ENCODE measurements at regions not wholly inside any gene's neighbourhood (a gene's known extent, or its start where the extent isn't known, plus 50 kb on each side); places are given as distances from the start of the nearest gene placed in this dataset.
"Not testable (repeated sequence)": the region's sequence is repeated elsewhere in the genome, so short reads cannot be mapped to it uniquely, and the experiment has no call there.

DNA sequence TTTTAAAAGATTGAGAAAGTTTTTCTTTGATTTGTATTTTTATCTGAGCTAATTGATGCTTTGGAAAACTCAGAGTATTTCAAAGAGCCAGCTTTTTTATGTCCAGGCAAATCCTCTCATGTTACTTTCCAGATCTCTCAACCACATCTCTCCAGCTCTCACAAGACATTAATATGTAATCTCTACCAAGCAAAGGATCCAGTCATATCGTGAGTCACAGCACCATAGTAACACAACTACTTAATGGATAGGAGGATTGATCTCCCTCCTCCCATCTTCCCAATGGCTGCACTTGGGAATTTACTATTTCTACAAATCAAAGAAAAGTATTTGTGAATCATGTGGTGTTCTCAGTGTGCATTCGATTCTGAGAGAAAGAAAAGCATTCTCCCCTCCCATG, 63.3 kb downstream of the POU4F1 start:
- no peak overlapping the region for H3K27ac Mint-ChIP-seq
- peaks cover 22% of the 10 kb centered on the region for H3K27me3 Mint-ChIP-seq
- H3K4me1 Mint-ChIP-seq: no peaks in the 10 kb centered on the region
- CTCF ChIA-PET: no interaction called here
- H3K4me3 Mint-ChIP-seq: no peak overlapping the region
- POLR2A ChIA-PET: no interaction called here
- no peaks in the 10 kb centered on the region for H3K36me3 Mint-ChIP-seq (ENCODE audit: low read depth)
- intact Hi-C loops (cut with DNase I, micrococcal nuclease): no loop called here
- no peak for DNase-seq
- H3K9me3 Mint-ChIP-seq (ENCODE audit: low read depth): no peaks in the 10 kb centered on the region
- no peak for ATAC-seq

DNA sequence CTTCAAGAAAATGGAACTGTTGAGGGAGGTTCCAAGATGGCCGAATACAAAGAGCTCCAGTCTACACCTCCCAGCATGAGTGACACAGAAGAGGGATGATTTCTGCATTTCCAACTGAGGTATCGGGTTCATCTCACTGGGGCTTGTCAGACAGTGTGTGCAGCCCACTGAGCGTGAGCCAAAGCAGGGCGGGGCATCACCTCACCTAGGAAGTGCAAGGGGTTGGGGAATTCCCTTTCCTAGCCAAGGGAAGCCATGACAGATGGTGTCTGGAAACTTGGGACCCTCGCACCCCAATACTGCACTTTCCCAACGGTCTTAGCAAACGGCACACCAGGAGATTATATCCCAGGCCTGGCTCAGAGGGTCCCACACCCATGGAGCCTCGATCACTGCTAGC, 77.3 kb downstream of the POU4F1 start:
- POLR2A ChIA-PET; CTCF ChIA-PET; H3K27ac Mint-ChIP-seq; H3K9me3 Mint-ChIP-seq (ENCODE audit: low read depth); H3K27me3 Mint-ChIP-seq; ATAC-seq; H3K4me3 Mint-ChIP-seq; intact Hi-C loops (cut with DNase I, micrococcal nuclease); DNase-seq; H3K36me3 Mint-ChIP-seq (ENCODE audit: low read depth); H3K4me1 Mint-ChIP-seq: not testable (repeated sequence)

DNA sequence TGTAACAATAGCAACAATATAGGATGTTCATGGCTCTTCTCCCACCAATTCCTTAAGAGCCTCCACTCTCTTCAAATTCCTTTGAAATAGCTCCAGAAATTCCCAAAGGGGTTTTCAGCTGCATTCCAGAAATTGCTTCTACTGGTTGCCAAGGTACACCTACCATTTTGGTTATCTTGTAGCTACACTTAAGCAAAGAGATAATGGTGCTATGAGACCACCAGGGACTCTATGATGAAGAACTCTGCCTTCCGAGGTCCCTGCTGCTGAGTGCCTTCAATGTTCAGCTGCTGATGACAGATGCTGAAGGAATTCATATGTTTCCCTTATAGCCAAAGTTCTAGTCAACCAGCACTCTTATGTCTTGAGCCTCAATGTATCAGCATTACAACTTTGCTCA, 78.4 kb downstream of the POU4F1 start:
- no peak overlapping the region for H3K4me3 Mint-ChIP-seq
- no peak for ATAC-seq
- intact Hi-C loops (cut with DNase I, micrococcal nuclease): no loop called here
- CTCF ChIA-PET: interaction anchor here (1.2 kb wide), 1 partner anchor 18 kb away, joined by 3 read pairs; no protein-coding TSS in a partner anchor
- H3K27ac Mint-ChIP-seq: no peak overlapping the region
- peaks cover 3% of the 10 kb centered on the region for H3K9me3 Mint-ChIP-seq (ENCODE audit: low read depth)
- no peaks in the 10 kb centered on the region for H3K4me1 Mint-ChIP-seq
- H3K27me3 Mint-ChIP-seq: peaks cover 7% of the 10 kb centered on the region
- no peak for DNase-seq
- POLR2A ChIA-PET: no interaction called here
- H3K36me3 Mint-ChIP-seq (ENCODE audit: low read depth): no peaks in the 10 kb centered on the region

DNA sequence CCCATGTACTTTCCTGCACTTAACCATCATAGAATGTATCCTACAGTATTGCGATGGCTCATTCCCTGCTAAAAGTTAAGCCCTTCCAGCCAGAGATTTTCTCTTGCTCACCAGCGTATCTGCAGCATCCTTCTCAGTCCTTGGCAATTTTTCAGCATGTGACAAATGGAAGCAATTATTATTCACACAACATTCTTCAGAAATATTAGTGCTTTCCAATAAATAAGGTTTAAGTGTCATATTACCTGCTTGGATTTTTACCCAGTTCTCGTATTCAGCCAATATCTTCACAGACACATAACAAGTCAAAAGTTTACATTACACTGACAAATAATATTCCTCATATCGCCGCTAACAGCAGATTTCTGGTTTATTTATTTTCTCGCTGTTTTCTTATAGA, 82.3 kb downstream of the POU4F1 start:
- ChIA-PET CTCF (no interaction called here), POLR2A (no interaction called here)
- no peaks in the 10 kb centered on the region for H3K4me1 Mint-ChIP-seq
- H3K27me3 Mint-ChIP-seq: peaks cover 7% of the 10 kb centered on the region
- intact Hi-C loops (cut with DNase I, micrococcal nuclease): no loop called here
- peaks cover 3% of the 10 kb centered on the region for H3K9me3 Mint-ChIP-seq (ENCODE audit: low read depth)
- H3K27ac Mint-ChIP-seq: no peak overlapping the region
- ATAC-seq: no peak
- DNase-seq: no peak
- H3K36me3 Mint-ChIP-seq (ENCODE audit: low read depth): no peaks in the 10 kb centered on the region
- no peak overlapping the region for H3K4me3 Mint-ChIP-seq

DNA sequence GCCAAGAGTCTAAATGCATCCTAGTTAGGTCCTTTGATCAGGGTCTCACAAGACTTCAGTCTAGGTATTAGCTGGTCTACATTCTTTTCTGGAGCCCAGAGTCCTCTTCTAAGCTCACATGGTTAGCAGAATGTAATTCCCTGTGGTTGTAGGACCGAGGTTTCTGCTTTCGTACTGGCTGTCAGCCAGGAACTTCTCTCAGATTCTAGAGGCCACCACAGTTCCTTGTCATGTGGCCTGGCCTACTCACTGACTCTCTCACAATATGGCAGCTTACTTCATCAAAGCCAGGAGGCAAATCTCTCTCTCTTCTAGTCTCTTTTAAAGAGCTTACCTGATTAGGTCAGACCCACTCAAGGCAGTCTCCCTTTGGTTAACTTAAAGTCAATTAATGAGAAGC, 82.9 kb downstream of the POU4F1 start:
- ATAC-seq (no peak), DNase-seq (no peak)
- H3K27me3 Mint-ChIP-seq: peaks cover 7% of the 10 kb centered on the region
- H3K4me3 Mint-ChIP-seq: no peak overlapping the region
- H3K9me3 Mint-ChIP-seq (ENCODE audit: low read depth): peaks cover 3% of the 10 kb centered on the region
- no peak overlapping the region for H3K27ac Mint-ChIP-seq
- ChIA-PET CTCF (no interaction called here), POLR2A (no interaction called here)
- H3K4me1 Mint-ChIP-seq: no peaks in the 10 kb centered on the region
- no peaks in the 10 kb centered on the region for H3K36me3 Mint-ChIP-seq (ENCODE audit: low read depth)
- intact Hi-C loops (cut with DNase I, micrococcal nuclease): no loop called here

DNA sequence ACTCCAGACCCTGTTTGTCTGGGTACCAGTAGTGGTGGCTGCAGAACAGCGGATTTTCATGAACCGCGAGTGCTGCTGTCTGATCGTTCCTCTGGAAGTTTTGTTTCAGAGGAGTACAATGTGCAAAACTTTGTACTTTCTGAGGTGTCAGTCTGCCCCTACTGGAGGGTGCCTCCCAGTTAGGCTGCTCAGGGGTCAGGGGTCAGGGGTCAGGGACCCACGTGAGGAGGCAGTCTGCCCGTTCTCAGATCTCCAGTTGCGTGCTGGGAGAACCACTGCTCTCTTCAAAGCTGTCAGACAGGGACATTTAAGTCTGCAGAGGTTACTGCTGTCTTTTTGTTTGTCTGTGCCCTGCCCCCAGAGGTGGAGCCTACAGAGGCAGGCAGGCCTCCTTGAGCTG, 84.9 kb downstream of the POU4F1 start:
- H3K9me3 Mint-ChIP-seq (ENCODE audit: low read depth); H3K27me3 Mint-ChIP-seq; POLR2A ChIA-PET; H3K27ac Mint-ChIP-seq; H3K36me3 Mint-ChIP-seq (ENCODE audit: low read depth); H3K4me3 Mint-ChIP-seq; H3K4me1 Mint-ChIP-seq; DNase-seq; intact Hi-C loops (cut with DNase I, micrococcal nuclease); CTCF ChIA-PET; ATAC-seq: not testable (repeated sequence)

DNA sequence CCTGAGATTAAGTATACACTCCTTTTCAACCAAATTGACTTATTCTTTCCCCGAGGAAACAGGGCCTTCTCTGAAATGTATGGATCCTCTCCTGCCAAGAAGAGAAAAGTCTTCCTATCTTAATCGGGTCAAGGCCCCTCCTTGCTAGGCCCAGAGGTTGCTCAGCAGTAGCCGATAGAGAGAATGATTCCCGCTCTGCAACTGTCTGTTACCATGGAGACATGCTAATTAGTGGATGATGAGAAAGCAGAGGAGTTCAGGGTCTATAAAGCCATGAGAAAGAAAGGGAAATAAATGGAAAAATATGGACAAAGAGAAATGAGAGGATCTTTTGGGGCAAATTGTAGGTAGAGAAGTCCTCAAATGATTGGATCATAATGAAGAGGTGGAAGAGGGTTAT, 103.5 kb downstream of the POU4F1 start:
- intact Hi-C loops (cut with DNase I, micrococcal nuclease): no loop called here
- Mint-ChIP-seq H3K4me3 (no peak overlapping the region), H3K9me3 (ENCODE audit: low read depth) (peaks cover 2% of the 10 kb centered on the region), H3K27ac (no peak overlapping the region), H3K36me3 (ENCODE audit: low read depth) (no peaks in the 10 kb centered on the region), H3K27me3 (peaks cover 7% of the 10 kb centered on the region), H3K4me1 (no peaks in the 10 kb centered on the region)
- ATAC-seq: no peak
- POLR2A ChIA-PET: no interaction called here
- CTCF ChIA-PET: no interaction called here
- no peak for DNase-seq

DNA sequence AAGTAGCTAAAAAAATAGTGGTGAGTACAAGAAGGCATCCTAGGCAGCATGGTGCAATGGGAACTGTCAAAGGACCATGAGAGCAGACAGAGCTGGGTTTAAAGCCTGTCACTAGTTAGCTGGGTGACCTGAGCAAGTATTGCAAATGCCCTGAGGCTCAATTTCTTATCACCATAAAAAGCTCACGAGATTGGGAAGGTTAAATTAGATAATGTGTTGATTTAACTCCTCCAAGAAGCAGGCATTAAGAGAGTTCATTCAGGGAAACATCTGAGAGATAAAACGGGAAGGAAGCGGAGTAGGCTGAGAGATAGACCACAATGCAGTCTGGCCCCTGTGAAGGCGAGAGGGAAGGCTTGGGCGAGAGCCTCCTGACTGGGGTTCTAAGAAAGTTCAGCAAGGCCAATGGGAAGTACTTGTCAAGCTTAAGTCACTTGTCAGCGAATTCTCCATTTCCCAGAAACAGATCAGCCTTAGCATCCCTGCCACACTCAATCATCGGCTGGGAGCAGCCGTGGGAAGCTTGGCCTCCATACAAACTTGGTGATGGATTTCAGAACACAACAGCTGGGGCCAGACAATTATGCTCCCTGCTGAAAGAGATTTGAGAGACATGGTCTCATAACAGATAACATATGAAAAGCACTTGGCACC, 105.5 kb downstream of the POU4F1 start:
- no peak for ATAC-seq
- Mint-ChIP-seq H3K27me3 (peaks cover 7% of the 10 kb centered on the region), H3K9me3 (ENCODE audit: low read depth) (peaks cover 2% of the 10 kb centered on the region), H3K4me1 (no peaks in the 10 kb centered on the region), H3K36me3 (ENCODE audit: low read depth) (no peaks in the 10 kb centered on the region), H3K27ac (no peak overlapping the region), H3K4me3 (no peak overlapping the region)
- no peak for DNase-seq
- intact Hi-C loops (cut with DNase I, micrococcal nuclease): no loop called here
- CTCF ChIA-PET: no interaction called here
- POLR2A ChIA-PET: no interaction called here

DNA sequence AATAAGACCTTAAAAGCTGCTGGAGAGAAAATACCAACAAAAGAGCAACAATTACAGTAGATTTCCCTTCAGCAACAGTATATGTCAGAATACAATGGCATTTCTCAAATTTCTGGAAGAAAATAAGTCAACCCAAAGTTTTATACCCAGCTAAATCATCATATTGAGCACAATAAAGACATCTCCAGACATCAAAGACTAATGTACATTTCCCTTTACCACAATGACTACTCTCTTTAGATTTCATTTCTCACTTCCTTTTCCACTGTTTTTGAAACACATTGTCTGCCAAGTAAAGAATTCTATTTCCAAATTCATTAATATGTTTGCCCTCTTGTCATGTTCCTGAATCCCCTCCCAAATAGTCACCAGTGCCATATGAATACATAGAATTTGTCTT, 111.4 kb downstream of the POU4F1 start:
- ATAC-seq (no peak), DNase-seq (no peak)
- POLR2A ChIA-PET: no interaction called here
- Mint-ChIP-seq H3K36me3 (ENCODE audit: low read depth) (no peaks in the 10 kb centered on the region), H3K27me3 (peaks cover 5% of the 10 kb centered on the region), H3K4me3 (no peak overlapping the region), H3K27ac (no peak overlapping the region), H3K4me1 (no peaks in the 10 kb centered on the region), H3K9me3 (ENCODE audit: low read depth) (peaks cover 9% of the 10 kb centered on the region)
- CTCF ChIA-PET: no interaction called here
- intact Hi-C loops (cut with DNase I, micrococcal nuclease): no loop called here

DNA sequence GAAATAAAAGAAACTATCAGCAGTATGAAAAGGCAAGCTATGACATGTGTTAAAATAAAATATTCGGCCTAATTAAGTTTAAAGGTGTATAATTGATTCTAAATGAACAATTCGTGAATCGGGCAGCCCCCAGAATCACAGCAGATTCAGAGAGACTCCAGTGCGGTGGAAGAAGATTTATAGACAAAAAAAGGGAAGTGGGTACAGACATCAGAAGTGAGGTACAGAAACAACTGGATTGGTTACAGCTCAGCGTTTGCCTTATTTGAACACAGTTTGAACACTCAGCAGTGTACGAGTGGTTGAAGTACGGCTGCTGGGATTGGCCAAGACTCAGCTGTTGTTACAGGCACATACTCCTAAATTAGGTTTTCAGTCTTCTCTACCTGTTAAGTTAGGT, 113.1 kb downstream of the POU4F1 start:
- H3K36me3 Mint-ChIP-seq (ENCODE audit: low read depth); ATAC-seq; CTCF ChIA-PET; H3K4me1 Mint-ChIP-seq; H3K27me3 Mint-ChIP-seq; POLR2A ChIA-PET; H3K4me3 Mint-ChIP-seq; intact Hi-C loops (cut with DNase I, micrococcal nuclease); H3K9me3 Mint-ChIP-seq (ENCODE audit: low read depth); DNase-seq; H3K27ac Mint-ChIP-seq: not testable (repeated sequence)

DNA sequence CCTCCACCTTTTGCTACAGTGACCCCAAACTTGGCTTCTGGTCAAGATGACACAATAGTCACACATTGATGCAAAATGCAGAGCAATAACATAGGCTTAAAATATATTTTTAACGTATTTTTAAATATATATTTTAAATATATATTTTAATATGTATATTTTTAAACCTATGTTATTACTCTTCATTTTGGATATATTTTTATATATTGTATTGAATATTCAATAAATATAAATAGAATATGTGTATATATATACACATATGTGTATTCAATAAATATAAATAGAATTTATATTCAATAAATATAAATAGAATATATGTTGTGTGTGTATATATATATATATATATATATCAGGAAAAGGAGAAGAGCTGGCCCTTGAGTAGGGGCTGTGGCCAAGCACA, 115.6 kb downstream of the POU4F1 start:
- ChIA-PET POLR2A (no interaction called here), CTCF (no interaction called here)
- Mint-ChIP-seq H3K9me3 (ENCODE audit: low read depth) (peaks cover 9% of the 10 kb centered on the region), H3K4me1 (no peaks in the 10 kb centered on the region), H3K27me3 (peaks cover 3% of the 10 kb centered on the region), H3K4me3 (no peak overlapping the region), H3K27ac (no peak overlapping the region), H3K36me3 (ENCODE audit: low read depth) (no peaks in the 10 kb centered on the region)
- intact Hi-C loops (cut with DNase I, micrococcal nuclease): no loop called here
- DNase-seq: no peak
- ATAC-seq: no peak

DNA sequence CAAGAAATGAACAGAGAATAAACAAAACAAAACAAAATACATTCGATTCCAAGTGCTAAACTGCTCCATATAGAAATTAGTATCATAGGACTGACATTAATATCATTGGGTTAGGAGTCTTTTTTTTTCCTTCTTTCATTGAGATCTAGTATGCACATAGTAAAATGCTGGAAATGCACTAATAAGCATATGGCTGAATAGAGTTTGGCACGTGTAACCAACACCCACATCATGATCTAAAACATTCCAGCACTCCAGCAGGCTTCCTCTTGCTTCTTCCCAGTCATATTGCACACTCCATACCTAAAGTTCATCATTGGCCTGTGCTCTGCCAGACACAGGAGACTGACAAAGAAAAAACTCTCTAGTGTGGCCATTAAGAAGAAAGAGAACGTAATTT, 117.5 kb downstream of the POU4F1 start:
- Mint-ChIP-seq H3K36me3 (ENCODE audit: low read depth) (no peaks in the 10 kb centered on the region), H3K27me3 (peaks cover 3% of the 10 kb centered on the region), H3K4me3 (no peak overlapping the region), H3K4me1 (no peaks in the 10 kb centered on the region), H3K9me3 (ENCODE audit: low read depth) (peaks cover 2% of the 10 kb centered on the region), H3K27ac (no peak overlapping the region)
- DNase-seq (no peak), ATAC-seq (no peak)
- intact Hi-C loops (cut with DNase I, micrococcal nuclease): no loop called here
- ChIA-PET POLR2A (no interaction called here), CTCF (no interaction called here)

DNA sequence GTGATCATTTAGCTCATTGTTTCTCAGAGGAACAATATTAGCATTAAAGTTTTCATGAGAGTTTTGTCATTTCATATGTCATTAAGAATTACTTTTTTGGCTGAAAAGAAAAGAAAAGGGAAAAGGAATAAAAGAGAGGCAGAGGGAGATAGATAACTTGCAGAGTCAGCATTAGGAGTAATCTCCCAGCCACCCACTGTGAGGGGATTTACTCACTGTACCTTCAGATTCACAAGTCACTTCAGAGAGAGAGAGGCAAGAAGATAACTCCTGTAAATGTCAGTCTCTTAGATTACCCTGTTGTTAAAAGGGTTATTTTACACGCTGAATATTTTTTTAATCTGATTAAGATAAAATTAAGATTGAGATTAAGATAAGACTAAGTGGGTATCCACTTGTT, 125.2 kb downstream of the POU4F1 start:
- ATAC-seq (no peak), DNase-seq (no peak)
- Mint-ChIP-seq H3K4me1 (no peaks in the 10 kb centered on the region), H3K9me3 (ENCODE audit: low read depth) (no peaks in the 10 kb centered on the region), H3K4me3 (no peak overlapping the region), H3K27ac (no peak overlapping the region), H3K27me3 (peaks cover 4% of the 10 kb centered on the region), H3K36me3 (ENCODE audit: low read depth) (no peaks in the 10 kb centered on the region)
- ChIA-PET CTCF (no interaction called here), POLR2A (no interaction called here)
- intact Hi-C loops (cut with DNase I, micrococcal nuclease): no loop called here
